ENCODE measurements at regions not wholly inside any gene's neighbourhood (a gene's known extent, or its start where the extent isn't known, plus 50 kb on each side); places are given as distances from the start of the nearest gene placed in this dataset.

DNA sequence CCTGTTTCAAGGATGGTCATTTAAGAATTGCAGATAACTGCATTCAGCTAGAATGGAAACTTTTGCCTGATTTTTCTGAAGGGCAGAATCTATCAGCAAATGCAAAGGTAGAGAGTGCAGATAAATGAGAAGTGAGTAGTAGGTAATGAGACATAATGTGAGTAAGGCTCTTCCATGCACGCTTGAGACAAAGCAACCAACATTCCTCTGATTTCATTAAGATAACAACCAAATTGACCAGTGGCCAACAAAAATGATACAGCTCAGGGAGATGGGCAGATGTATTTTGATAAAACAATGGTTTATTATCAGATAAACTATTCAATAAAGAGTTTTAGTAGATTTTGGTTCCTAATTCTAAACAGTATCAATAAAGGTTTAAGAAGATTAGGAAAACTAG is 404.4 kb upstream of the PBX1 start:
- no peak for DNase-seq (ENCODE audit: low read depth)

DNA sequence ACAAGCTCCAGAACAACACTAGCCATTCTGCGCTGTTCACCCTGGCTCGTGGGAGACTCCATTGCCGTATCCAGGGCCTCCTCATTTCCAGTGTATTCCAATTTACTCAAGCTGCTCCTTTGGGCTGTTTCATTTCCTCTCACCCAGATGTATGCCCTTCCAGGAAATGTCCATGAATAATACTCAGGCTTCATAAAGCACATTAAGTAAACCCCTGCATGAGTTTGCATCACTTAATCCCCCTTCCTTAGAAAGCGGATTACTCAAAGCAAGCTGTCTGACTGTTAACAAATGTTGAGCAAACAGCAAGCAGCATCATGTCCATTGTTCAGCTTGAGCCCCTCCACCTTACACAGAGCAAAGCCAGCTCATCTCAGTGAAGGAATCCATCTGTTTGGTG is 403.6 kb upstream of the PBX1 start:
- no peak for DNase-seq (ENCODE audit: low read depth)

DNA sequence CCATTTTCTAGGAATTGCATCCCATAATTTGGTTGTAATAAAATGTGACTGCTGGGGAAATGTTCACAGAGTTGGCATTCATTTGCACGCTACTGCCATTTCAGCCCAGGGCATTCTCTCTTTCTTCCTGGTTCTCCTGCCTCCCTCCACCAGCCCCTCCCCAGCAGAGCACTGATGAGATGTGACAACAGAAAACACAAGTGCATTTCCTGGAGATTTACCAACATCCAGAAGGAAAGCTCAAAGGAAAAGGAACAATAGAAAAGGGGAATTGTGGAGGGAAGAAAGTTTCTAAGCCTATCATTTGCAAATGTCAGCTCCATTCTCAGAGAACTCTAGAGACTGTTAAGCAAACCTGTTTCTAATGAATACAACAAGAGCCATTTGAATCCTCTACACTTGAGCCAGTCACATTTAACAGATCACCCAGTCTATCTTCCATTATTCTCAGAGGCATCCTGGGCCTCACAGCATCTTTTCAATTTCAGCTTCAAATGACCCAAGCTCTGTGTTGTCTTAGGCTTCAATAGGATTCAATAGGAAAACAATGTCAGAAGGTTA is 395.6 kb upstream of the PBX1 start:
- no peak for DNase-seq (ENCODE audit: low read depth)

DNA sequence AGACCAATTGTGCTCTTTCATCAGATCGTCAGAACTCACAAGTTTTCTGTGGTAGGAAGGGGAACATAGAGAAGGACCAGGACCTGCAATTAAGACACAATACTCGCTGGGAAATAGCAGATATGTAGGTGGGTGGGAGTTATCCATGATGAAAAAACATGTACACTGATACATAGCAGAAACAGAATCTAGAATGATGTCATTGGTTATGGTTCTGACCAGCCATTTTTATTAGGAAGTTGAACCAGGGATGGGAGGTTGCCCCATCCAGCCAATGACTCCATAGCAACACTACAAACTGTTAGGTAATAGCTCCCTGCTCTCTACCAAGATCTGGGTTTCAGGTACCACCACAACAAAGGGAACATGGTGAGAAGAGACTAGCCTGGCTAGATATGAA is 393.5 kb upstream of the PBX1 start:
- DNase-seq (ENCODE audit: low read depth), result no peak

DNA sequence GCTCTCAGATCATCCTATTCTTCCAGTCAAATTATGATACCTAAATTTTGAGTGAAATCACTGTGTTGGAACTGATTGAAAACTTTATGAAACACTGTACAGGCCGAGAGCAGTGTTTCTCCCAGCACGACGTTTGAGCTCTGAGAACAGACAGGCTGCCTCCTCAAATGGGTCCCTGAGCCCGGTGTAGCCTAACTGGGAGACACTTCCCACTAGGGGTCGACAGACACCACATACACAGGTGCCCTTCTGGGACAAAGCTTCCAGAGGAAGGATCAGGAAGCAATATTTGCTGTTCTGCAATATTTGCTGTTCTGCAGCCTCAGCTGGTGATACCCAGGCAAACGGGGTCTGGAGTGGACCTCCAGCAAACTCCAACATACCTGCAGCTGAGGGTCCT is 392.5 kb upstream of the PBX1 start:
- DNase-seq (ENCODE audit: low read depth), result peak; percentile 19

DNA sequence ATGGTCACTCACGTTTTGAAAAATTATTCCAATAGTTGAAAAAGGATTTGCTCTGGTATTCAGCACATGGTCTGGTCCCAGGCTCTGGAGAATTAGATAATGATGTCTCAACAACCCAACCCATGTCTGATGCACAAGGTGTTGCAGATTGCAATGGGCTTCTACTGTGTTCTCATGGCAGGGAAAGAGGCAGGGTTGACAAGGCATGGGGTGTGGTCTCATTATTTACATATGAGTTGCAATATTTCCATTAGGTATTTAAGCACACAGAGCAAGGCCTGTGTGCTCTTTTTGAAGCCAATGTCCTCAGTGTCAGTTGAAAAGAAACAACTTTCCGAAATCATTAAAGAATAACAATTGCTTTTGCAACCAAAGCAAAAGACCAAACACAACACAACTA is 381.9 kb upstream of the PBX1 start:
- no peak for DNase-seq (ENCODE audit: low read depth)

DNA sequence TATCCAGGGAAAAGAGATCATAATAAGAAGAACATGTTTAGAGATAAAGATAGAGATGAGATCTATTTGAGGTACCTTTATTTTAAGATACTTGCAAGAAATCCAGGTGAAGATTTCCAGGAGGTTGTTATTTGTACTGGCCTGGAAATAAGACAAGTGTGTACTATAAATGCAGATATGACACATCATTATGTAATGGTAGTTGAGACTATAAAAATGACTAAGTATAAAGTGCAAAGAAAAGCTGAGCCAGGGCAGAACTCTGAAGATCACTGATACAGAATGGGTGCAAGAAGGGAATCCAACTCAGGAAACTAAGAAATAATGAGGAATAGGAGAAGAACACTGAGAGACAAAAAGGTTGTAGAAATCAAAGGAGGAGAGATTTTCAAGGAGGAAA is 378.2 kb upstream of the PBX1 start:
- DNase-seq (ENCODE audit: low read depth), result no peak

DNA sequence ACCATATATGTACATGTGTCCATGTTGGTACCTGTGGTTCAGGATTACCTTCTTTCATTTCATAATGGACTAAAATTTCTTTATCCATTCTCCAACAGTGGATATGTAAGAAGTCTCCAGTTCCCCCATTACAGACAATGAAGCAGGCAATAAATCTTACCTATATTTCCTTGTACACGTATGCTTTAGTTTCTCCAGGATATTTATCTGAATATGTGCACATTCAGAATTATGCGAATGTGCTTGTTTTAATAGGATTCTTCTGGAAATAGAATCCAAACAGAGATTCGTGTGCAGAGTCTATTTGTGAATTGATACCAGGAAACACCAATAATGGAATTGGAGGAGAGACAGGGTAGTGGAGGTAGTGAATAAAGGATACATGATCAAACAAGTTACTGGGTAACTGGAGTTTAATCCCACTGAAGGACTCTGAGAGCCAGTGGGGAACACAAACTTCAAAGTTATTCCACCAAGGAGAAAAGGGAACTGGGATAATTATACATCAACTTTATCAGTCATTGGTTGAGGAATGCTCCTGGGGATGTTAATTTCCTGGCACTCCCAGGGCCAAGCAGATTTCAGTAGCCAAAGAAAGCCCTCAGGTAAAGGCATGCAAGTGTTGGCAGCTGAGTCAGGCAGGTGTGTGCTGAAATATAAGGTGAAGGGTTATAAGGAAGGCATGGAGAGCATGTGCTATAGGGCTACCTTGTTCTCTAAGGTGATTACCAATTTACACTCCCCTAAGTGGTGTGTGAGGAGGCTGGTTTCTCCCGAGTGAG is 374.9 kb upstream of the PBX1 start:
- no peak for DNase-seq (ENCODE audit: low read depth)

DNA sequence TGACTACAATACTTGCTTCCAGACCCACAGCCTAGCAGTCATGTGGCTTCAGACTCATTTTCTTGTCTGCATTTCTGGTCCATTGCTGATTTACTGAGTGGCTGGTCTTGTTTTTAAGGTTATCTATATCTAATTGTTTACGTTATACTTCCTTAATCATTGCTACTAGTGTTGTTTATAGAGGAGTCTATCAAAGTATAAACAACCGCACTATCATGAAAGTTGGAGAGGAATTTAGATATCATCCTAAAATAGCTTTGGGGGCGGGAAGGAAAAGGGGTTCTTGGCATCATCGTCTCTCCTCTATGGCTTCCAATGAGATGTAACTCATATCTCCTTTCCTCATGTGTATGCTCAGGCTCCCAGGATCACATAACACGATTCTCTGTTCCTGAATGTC is 372.1 kb upstream of the PBX1 start:
- no peak for DNase-seq (ENCODE audit: low read depth)

DNA sequence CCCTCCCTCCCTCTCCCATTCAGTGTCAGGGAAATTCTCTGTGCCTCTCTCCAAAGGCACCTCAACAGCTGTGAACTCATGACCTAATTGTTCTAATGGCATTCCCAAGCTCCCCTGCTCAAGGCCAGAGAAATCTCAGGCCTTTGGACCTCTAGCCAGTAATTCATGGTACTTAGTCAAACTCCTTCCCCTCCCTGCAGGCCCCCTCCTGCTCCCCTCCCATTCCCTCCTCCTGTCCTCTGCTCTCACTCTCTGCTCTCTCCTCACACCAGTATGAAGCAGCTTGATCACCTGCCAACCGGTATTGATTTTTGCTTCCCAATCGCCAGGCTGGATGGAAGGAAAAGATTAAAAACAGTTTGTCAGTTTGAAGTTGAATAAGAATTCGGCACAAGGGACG is 370.5 kb upstream of the PBX1 start:
- DNase-seq (ENCODE audit: low read depth), result no peak

DNA sequence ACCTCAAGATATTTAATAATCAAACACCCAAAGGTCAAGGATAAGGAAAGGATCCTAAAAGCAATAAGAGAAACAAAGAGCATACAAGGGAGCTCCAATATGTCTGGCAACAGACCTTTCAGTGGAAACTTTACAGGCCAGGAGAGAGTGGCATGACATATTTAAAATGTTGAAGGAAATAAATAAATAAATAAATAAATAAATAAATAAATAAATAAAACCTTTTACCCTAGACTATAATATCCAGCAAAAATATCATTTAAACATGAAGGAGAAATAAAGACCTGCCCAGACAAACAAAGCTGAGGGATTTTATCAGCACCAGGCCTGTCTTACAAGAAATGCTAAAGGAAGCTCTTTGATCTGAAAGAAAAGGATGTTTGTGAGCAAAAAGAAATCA is 367.8 kb upstream of the PBX1 start:
- DNase-seq (ENCODE audit: low read depth), result no peak

DNA sequence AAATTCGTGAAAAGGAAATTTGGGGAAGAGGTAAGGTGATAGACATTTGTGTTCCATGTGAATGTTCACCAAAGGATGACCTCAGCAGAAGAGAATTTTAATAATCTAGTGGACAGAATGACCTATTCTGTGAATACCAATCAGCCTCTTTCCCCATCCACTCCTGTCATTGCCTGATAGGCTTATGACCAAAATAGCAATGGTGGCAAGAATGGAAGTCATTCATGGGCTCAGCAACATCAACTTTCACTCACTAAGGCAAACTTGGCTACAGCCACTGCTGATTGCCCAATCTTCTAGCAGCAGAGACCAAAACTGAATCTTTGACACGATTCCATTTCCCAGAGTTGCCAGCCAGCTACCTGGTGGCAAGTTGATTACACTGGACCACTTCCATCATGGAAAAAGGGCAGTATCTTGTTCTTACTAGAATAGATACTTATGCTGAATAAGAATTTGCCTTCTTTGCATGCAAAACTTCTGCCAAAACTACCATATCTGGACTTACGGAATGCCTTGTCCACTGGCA is 348.7 kb upstream of the PBX1 start:
- no peak for DNase-seq (ENCODE audit: low read depth)

DNA sequence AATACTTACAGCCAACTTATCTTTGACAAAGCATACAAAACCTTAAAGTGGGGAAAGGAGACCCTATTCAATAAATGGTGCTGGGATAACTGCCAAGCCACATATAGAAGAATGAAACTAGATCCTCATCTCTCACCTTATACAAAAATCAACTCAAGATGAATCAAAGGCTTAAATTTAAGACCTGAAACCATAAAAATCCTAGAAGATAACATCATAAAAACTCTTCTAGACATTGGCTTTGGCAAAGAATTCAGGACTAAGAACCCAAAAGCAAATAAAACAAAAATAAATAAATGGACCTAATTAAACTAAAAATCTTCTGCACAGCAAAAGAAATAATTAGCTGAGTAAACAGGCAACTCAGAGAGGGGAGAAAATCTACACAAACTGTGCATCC is 335.6 kb upstream of the PBX1 start:
- DNase-seq (ENCODE audit: low read depth), result no peak

DNA sequence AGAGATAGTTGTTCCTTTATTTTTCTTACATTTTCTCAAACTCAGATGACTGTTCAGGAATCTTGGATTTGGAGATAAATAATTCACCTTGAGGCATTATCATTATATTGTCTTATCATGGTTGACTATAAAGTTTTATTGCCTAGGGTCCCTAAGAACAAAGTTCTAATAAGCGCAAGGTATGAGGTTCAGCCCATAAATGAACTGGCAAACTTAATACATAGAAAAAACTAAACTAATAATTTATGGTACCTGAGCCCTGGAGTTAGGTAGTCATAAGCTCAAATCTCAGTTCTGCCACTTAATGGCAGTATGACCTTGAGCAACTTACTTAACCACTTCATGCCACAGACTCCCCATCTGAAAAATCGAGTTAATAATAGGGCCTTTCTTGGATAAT is 334.0 kb upstream of the PBX1 start:
- DNase-seq (ENCODE audit: low read depth), result no peak

DNA sequence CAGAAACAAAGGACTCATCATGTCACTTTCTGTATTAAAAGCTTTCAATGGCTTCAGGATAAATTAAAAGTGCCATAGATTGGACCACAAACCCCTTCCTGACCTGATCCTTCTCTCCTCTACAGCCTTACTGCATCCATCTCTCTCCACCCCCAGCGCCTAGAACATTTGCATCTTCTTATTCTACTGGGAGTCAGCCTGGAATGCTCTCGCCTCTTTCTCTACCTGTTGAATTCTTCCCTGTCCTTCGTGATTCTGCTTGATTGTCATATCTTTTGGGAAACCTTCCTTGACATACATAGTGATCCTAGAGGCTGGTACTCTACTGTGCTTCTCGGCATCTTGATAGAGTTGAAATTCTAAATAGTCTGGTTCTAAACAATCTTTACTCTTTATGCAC is 332.0 kb upstream of the PBX1 start:
- DNase-seq (ENCODE audit: low read depth), result no peak

DNA sequence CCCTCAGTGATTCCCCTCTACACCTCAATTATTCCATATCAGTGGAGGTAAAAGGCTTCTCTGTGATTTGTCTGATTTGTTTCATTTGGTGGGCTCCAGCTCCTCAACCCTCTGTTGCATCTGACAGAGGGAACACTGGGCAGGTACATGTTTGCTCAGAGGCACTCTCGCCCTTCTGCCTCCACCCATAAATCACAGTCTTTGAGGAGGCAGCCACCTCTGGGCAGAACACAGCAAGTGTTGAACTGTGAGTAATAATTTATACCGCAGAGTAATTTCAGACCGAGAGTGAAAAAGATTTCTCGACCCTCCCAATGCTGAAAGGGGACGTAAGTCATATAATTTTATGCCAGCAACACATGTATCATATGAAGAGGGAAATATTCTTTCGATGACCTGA is 330.1 kb upstream of the PBX1 start:
- no peak for DNase-seq (ENCODE audit: low read depth)

DNA sequence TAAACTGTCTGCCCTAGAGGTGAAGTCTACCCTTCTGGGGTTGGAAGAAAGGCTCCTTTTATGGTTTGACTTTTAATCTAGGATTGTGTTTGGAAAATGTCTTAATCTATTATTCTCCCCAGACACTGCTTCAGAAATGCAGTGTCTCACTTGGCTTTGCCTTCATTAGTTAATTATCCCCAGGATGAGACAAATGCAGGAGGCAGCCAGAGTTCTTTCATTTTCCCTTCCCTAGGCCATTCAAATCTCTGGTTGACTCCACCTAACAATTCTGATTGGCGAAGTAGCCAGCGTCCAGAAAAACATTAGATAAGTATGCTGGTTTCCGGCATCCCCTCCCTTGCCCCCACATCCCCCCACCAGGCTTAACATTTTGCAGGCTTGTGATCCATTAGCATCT is 325.8 kb upstream of the PBX1 start:
- DNase-seq (ENCODE audit: low read depth), result no peak

DNA sequence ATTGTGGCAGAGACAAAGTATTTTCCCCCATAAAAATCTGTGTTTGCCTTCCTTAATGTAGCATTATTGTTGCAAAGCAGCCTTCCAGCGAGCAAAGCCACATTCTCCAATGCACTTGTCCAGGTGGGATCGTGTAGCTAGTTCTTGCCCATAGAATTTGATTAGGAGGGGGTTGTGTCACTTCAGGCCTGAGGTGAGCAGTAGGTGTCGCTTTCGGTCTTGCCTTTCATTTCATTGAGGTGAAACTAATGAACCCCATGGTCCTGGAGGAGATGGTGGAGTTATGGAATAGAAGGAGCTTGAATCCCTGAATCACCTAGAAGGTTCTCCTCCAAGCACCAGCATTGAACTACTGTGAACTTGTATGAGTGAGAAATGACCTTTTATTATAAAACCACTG is 318.9 kb upstream of the PBX1 start:
- no peak for DNase-seq (ENCODE audit: low read depth)

DNA sequence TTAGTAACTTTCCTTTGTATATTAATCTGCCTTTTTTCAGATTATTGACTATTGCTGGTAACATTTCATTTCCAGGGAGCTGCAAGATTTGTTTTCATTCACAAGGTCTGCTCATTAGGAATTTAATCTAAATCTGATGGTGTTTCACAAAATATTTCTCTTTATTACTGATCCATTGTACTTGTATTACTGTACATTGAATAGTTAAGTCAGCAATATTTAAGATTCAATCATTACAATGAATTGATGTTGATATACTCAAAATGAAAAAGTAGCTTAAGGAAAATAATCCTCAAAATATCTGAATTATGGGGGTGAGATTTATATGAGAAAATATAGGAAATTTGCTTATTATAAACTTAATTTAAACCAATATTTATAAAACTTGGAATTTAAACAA is 308.6 kb upstream of the PBX1 start:
- no peak for DNase-seq (ENCODE audit: low read depth)

DNA sequence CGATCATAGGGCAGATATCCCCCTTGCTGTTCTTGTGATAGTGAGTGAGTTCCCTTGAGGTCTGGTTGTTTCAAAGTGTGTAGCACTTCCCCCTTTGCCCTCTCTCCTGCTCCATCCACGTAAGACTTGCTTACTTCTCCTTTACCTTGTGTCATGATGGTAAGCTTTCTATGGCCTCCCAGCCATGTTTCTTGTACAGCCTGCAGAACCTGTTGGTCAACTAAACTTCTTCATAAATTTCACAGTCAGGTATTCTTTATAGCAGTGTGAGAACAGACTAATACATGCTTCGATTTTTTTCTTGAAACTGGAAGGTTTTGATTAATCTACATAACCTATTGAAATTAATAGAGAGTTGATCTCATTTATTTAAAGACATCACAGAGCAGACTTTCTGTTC is 302.5 kb upstream of the PBX1 start:
- no peak for DNase-seq (ENCODE audit: low read depth)

DNA sequence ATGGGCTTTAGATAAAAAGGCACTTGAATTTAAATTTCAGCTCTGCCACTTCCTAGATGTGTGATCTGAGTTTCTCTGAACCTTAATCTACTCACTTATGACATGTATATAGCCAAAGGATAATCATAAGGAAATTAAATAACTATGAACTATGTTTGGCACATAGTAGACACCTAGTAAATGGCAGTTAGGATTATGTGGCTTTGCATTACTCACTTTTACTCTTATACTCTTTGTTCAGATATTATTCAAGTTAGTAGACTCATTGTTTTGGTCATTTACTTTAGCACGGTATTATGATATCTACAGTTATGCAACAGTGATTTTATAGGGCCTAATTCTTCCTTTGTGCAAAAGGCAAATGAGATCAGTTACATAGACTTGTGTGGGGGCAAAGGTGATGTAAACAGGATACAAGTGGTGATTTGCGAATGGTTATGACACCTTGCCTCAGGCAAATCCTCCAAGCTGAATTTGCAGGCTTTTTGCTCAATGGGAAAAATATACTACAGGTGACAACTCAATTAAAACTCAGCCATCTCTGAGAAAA is 297.2 kb upstream of the PBX1 start:
- no peak for DNase-seq (ENCODE audit: low read depth)

DNA sequence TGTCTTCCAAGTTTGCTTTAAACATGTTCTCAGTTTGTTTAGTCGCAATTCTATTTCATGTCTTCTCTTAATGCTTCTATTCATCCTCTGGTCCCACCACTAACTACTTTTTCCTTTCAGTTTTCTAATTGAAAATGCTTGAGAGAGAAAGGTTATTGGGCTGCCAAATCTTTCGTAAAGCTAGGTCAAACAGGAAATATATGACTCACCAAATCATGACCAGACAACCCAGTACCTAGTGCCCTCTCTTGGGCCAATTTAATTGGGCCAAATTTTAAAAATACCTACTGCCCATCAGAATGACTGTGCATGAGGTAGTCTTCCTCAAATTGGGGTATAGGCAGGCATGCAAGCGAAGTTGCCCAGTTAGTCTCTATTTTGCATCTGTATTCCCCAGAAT is 295.4 kb upstream of the PBX1 start:
- no peak for DNase-seq (ENCODE audit: low read depth)

DNA sequence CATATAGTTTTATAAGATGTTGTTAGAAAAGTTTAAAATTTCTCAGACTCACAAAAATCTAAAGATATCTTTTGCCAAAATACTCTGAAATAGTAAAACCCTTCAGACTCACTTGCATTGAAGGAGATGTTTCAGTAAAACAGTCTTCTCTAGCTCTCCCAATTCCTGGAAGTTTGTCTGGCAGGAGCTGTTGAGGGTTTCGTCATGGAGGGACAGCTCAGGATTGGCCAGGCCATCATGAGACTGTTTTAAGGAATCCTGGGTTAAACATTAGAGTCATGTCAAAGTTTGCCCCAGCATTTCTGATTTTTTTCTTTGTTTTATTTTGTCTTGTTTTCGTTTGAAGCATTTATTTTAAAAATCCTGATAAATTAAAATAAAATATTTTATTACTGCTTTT is 293.8 kb upstream of the PBX1 start:
- DNase-seq (ENCODE audit: low read depth), result no peak

DNA sequence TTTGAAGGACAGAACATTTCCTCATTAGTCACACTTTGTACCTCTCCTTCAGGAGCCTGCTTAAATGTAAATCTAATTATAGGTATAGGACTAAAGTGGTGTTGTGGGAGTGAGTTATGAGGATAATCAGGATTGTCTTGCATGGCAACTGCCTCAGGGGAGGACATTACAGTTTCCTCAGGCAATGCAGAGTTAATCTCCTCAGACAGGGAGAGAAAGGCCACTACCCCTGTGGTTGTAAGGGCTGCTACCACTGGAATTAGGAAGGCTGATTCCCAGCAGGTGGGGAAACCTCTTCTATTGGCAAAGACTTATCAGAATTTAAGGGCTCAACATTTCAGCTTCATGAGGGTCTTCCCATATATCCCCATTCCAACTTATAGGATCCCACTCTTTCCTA is 286.8 kb upstream of the PBX1 start:
- DNase-seq (ENCODE audit: low read depth), result no peak
